CD14-positive monocyte (primary cell): ENCODE measurements at regions not wholly inside any gene's neighbourhood (a gene's known extent, or its start where the extent isn't known, plus 50 kb on each side); places are given as distances from the start of the nearest gene placed in this dataset.

Experiments used
- DNase-seq, 3 donors: peaks; one replicate each; pipeline ENCODE4 v3.0.0-alpha.2; 2011 to 2022
- H2AFZ ChIP-seq: 2 replicates; pipeline ENCODE4 v1.6.0; 2012; ENCODE audit warnings: mild to moderate bottlenecking, low read depth, low read length, inconsistent platforms; ENCODE audit not compliant: insufficient read depth, poor library complexity, severe bottlenecking
- H3K27ac ChIP-seq, 2 donors: 1 replicate in 1 of 2; 2 replicates in 1 of 2; pipeline ENCODE4 v1.5.1; 2012 to 2013; ENCODE audit warnings: low read length in 2 of 2, control low read depth in 1 of 2, inconsistent platforms in 1 of 2, low read depth in 1 of 2, mild to moderate bottlenecking in 1 of 2
- H3K27me3 ChIP-seq, 2 donors: one replicate each; pipeline versions ENCODE4 v1.6.0 to v1.6.1; 2011 to 2013; ENCODE audit warnings: low read length in 2 of 2; ENCODE audit not compliant: control insufficient read depth in 2 of 2, insufficient read depth in 2 of 2
- H3K36me3 ChIP-seq, 2 donors: replicated peaks in 1 of 2; 1 replicate in 1 of 2; 2 replicates in 1 of 2; pipeline versions ENCODE4 v1.5.1 to v1.6.1; 2012 to 2013; ENCODE audit warnings: low read length in 2 of 2, control low read depth in 1 of 2, inconsistent platforms in 1 of 2, mild to moderate bottlenecking in 1 of 2; ENCODE audit not compliant: insufficient read depth in 2 of 2, control insufficient read depth in 1 of 2
- H3K4me1 ChIP-seq, 2 donors: 1 replicate in 1 of 2; 2 replicates in 1 of 2; pipeline versions ENCODE4 v1.5.1 to v1.6.1; 2012 to 2013; ENCODE audit warnings: low read length in 2 of 2, control low read depth in 1 of 2, inconsistent platforms in 1 of 2, mild to moderate bottlenecking in 1 of 2, moderate library complexity in 1 of 2; ENCODE audit not compliant: insufficient read depth in 2 of 2, control insufficient read depth in 1 of 2
- H3K4me2 ChIP-seq: replicated peaks from 2 replicates; pipeline ENCODE3; 2012; ENCODE audit warnings: low read length, moderate library complexity, mild to moderate bottlenecking; ENCODE audit not compliant: poor library complexity, severe bottlenecking; ENCODE audit errors: extremely low read depth
- H3K4me3 ChIP-seq, 3 experiments: fragments of 200-600 bp in 1 of 3; sonication (generic) in 1 of 3; replicated peaks in 1 of 3; 1 replicate in 2 of 3; 2 replicates in 1 of 3; pipeline ENCODE4 v1.5.1; 2011 to 2013; ENCODE audit warnings: low read length in 3 of 3, mild to moderate bottlenecking in 3 of 3, control low read depth in 2 of 3, low read depth in 2 of 3, inconsistent platforms in 1 of 3, moderate library complexity in 1 of 3
- H3K79me2 ChIP-seq: 2 replicates; pipeline ENCODE4 v1.6.0; 2012; ENCODE audit warnings: mild to moderate bottlenecking, control low read depth, inconsistent platforms, low read length, moderate library complexity; ENCODE audit not compliant: insufficient read depth
- H3K9ac ChIP-seq: 2 replicates; pipeline ENCODE4 v1.6.0; 2017; ENCODE audit warnings: low read length, mild to moderate bottlenecking; ENCODE audit not compliant: insufficient read depth, poor library complexity, severe bottlenecking
- H3K9me3 ChIP-seq, 2 donors: replicated peaks in 1 of 2; 1 replicate in 1 of 2; 2 replicates in 1 of 2; pipeline versions ENCODE4 v1.5.1 to v1.6.1; 2012 to 2013; ENCODE audit warnings: low read length in 2 of 2, control low read depth in 1 of 2; ENCODE audit not compliant: control insufficient read depth in 1 of 2, insufficient read depth in 1 of 2
- H4K20me1 ChIP-seq: 2 replicates; pipeline ENCODE4 v1.6.0; 2012; ENCODE audit warnings: mild to moderate bottlenecking, low read length, control low read depth, moderate library complexity; ENCODE audit not compliant: insufficient read depth
- H3K27ac Mint-ChIP-seq, 7 donors: one replicate each; pipeline ENCODE4 v1.8.0; 2020; ENCODE audit warnings: mild to moderate bottlenecking in 7 of 7, mixed read lengths in 7 of 7, moderate library complexity in 6 of 7, inconsistent platforms in 2 of 7
- H3K27me3 Mint-ChIP-seq, 3 donors: one replicate each; pipeline ENCODE4 v1.8.0; 2021 to 2022; ENCODE audit warnings: low read depth in 3 of 3, mild to moderate bottlenecking in 3 of 3, mixed read lengths in 3 of 3, moderate library complexity in 3 of 3, inconsistent platforms in 1 of 3
- H3K36me3 Mint-ChIP-seq, 2 donors: one replicate each; pipeline ENCODE4 v1.8.0; 2020; ENCODE audit warnings: mixed read lengths in 2 of 2, inconsistent platforms in 1 of 2, mild to moderate bottlenecking in 1 of 2
- H3K4me1 Mint-ChIP-seq: one replicate; pipeline ENCODE4 v1.8.0; 2020; ENCODE audit warnings: mild to moderate bottlenecking, mixed read lengths
- H3K4me3 Mint-ChIP-seq, 2 donors: one replicate each; pipeline ENCODE4 v1.8.0; 2020; ENCODE audit warnings: mild to moderate bottlenecking in 2 of 2, mixed read lengths in 2 of 2, moderate library complexity in 1 of 2
- H3K9me3 Mint-ChIP-seq, 7 donors: one replicate each; pipeline ENCODE4 v1.8.0; 2020 to 2022; ENCODE audit warnings: mixed read lengths in 7 of 7, mild to moderate bottlenecking in 6 of 7, moderate library complexity in 6 of 7, inconsistent platforms in 2 of 7
- WGBS: methylation state at CpG from one replicate; pipeline ENCODE4 v1.1.5; 2013; ENCODE audit warnings: missing lambda C conversion rate; ENCODE audit not compliant: insufficient coverage; 5-methylcytosine and 5-hydroxymethylcytosine counted together
- intact Hi-C, 2 donors: fragments of 100-400 bp; cut with micrococcal nuclease; formaldehyde crosslinking; loops; one replicate each; pipeline versions ENCODE4 v1.15.0 to v1.15.1; 2023
- TF ChIP-seq, protein P1 (sequence below): fragments of 200-600 bp; IDR thresholded peaks from one replicate; pipeline ENCODE4 v1.8.0; 2022; ENCODE audit warnings: antibody characterized with exemption, mild to moderate bottlenecking

DNA sequence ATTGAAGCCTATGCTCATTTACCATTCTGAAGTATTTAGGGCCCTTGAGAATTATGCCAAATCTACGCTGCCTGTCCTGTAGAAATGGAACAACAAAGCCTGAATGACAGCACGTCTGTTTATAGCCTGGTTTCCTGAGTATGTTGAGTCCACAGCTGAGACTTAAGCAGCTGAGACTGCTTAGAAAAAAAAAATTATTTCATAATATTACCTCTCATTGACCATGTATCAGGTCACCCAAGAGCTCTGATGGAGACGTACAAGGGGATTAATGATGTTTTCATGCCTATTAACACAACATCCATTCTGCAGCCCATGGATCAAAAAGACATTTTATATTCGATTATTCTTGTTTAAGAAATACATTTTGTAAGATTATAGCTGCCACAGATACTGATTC, 387.2 kb upstream of the NCAM2 start:
- H3K27me3 ChIP-seq, result no peaks in the 10 kb centered on the region
- H3K9me3 ChIP-seq, result peaks cover 15 to 24% of the 10 kb centered on the region in 2 donors
- TF ChIP-seq, protein P1, sequence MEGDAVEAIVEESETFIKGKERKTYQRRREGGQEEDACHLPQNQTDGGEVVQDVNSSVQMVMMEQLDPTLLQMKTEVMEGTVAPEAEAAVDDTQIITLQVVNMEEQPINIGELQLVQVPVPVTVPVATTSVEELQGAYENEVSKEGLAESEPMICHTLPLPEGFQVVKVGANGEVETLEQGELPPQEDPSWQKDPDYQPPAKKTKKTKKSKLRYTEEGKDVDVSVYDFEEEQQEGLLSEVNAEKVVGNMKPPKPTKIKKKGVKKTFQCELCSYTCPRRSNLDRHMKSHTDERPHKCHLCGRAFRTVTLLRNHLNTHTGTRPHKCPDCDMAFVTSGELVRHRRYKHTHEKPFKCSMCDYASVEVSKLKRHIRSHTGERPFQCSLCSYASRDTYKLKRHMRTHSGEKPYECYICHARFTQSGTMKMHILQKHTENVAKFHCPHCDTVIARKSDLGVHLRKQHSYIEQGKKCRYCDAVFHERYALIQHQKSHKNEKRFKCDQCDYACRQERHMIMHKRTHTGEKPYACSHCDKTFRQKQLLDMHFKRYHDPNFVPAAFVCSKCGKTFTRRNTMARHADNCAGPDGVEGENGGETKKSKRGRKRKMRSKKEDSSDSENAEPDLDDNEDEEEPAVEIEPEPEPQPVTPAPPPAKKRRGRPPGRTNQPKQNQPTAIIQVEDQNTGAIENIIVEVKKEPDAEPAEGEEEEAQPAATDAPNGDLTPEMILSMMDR, result no peak
- H3K4me1 ChIP-seq, result no peaks in the 10 kb centered on the region
- H3K4me3 ChIP-seq, result no peak overlapping the region
- no peak overlapping the region for H3K27ac ChIP-seq
- H4K20me1 ChIP-seq, result no peaks in the 10 kb centered on the region
- no peaks in the 10 kb centered on the region for H3K79me2 ChIP-seq
- no peak overlapping the region for H3K4me2 ChIP-seq
- H3K9ac ChIP-seq, result no peak overlapping the region
- H3K9me3 Mint-ChIP-seq, result peaks cover 0 to 21% (median 9%) of the 10 kb centered on the region in 7 donors
- no peak overlapping the region for H2AFZ ChIP-seq
- no peaks in the 10 kb centered on the region for H3K4me1 Mint-ChIP-seq
- no peaks in the 10 kb centered on the region for H3K27me3 Mint-ChIP-seq
- WGBS, result 68% methylated on average over 2 of the region's 4 CpGs
- no peak overlapping the region for H3K27ac Mint-ChIP-seq
- no peaks in the 10 kb centered on the region for H3K36me3 Mint-ChIP-seq
- intact Hi-C loops, result no loop called here
- H3K36me3 ChIP-seq, result no peaks in the 10 kb centered on the region
- no peak overlapping the region for H3K4me3 Mint-ChIP-seq
- no peak for DNase-seq

DNA sequence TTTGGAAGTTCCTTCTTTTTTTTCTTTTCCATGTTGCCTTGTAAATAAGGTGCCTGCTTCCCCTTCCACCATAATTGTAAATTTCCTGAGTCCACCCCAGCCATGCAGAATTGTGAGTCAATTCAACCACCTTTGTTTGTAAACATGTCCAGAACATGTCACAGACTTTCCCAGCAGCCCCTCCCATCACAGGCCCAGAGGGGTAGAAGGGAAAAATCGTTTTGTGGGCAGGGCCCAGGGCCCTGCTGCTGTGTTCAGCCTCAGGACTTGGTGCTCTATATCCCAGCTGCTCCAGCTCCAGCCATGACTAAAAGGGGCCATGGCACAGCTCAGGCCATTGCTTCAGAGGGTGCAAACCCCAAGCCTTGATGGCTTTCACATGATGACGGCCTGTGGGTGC, 384.6 kb upstream of the NCAM2 start:
- Histone ChIP-seq H3K4me3 (no peak overlapping the region), H3K4me2 (no peak overlapping the region), H4K20me1 (no peaks in the 10 kb centered on the region), H3K4me1 (no peaks in the 10 kb centered on the region), H3K36me3 (no peaks in the 10 kb centered on the region), H2AFZ (no peak overlapping the region), H3K27ac (no peak overlapping the region), H3K27me3 (no peaks in the 10 kb centered on the region), H3K9me3 (peaks cover 12 to 23% of the 10 kb centered on the region in 2 donors), H3K79me2 (no peaks in the 10 kb centered on the region), H3K9ac (no peak overlapping the region)
- Mint-ChIP-seq H3K9me3 (peaks cover 0 to 14% (median 2%) of the 10 kb centered on the region in 7 donors), H3K27ac (peak overlapping the region in 1 of 7 donors; percentile 15), H3K27me3 (no peaks in the 10 kb centered on the region), H3K36me3 (no peaks in the 10 kb centered on the region), H3K4me1 (no peaks in the 10 kb centered on the region), H3K4me3 (no peak overlapping the region)
- intact Hi-C loops, result no loop called here
- DNase-seq, result no peak
- TF ChIP-seq, protein P1, result no peak
- 62% methylated on average over 2 of the region's 2 CpGs for WGBS
